GM18511 (cell line): ENCODE measurements at regions not wholly inside any gene's neighbourhood (a gene's known extent, or its start where the extent isn't known, plus 50 kb on each side); places are given as distances from the start of the nearest gene placed in this dataset.
"Not testable (repeated sequence)": the region's sequence is repeated elsewhere in the genome, so short reads cannot be mapped to it uniquely, and the experiment has no call there.

Experiments
- ATAC-seq: cut with Tn5 transposase; IDR thresholded peaks from one replicate; pipeline ENCODE4 v1.9.1; 2021; ENCODE audit warnings: mild to moderate bottlenecking, moderate library complexity; ENCODE audit not compliant: unreplicated experiment

DNA sequence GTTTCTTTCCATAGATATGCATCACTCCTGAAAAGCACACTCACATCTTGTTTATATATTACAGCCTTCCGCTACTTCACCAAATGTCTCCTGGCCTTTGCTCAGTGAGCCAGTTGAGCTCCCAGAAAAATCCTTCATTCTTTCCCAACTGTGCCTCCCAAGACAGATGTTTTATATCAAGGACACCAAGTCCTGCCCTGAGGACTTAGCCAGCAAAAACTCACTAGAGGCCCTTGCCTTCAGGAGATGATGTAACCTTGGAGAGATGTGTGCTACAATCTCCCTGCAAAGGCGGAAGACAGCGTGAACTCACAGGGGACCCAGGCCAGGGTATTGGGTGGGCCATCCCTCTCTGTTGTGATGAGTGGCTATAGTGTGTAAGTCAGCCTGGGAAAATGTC lies 86.1 kb upstream of the CTAGE1 start:
- ATAC-seq, result no peak

DNA sequence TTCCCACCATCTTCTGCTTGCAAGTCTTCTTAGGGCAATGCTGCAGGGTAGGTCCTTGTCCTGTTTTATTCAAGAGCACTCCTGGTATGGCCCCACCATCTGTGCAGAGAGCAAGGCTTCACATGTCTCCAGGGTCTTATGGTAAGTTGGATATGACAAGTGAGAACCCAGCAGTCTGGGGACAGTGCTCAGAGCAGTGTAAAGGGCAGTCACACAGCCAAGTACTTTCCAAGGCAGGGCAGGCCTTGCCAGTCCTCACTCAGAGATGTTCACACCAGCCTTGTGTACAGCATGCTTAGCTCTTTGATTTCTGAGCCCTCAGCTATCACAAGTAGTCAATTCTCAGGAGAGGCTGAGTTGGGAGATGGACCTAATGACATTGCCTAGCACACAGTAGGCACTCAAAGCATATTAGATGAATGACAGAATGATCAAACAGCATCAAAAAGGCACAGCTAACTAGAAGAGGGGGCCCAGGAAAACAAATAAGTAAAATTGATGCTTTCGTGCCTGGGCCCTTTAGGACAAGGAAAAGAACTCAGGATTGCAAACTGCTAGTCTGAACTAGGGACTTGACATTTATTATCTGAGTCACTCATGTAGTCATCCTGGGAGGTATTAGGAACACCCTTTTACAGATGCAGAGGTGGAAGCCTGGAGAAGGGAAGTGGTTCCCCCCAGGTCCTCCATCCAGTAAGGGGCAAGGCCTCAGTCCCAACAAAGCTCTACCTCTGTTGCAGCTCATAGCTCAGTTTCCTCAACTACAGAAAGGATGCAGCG lies 86.7 kb upstream of the CTAGE1 start:
- ATAC-seq, result no peak

DNA sequence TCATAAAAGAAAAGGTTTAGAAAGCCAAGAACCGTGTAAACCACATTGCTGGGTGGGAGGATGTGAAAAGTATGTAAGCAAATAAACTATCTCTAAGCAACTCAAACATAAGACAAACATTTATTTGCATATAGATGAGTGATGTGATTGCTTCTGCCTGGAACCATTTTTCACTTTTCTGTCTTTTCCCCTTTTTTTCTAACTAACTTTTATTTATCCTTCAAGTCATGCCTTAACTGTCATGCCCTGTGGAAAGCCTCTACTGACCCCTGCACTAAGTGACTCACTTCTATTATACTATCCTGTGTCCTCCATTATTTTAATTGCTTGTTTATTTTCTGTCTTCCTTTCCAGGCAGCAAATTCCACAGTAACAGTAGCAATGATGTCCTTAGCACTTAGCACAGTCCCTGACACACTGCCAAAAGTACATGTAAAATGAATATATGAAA lies 87.5 kb upstream of the CTAGE1 start:
- ATAC-seq, result no peak

DNA sequence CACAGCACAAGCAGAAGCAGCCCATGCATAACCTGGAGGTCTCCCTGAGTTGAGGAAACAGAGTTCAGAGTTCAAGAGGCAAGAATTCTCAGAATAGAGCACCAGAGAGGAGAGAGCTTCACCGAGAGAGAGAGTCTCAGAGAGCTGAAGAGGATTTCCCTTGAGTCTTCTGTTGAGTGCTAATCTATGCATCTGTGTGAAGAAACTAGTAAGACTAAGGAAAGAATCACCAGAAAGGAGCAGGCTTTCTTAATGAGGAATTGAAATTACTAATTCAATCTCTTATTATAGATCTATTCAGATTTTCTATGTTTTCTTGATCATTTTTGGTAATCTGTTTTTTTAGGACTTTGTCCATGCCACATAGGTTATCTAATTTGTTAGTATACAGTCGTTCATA lies 89.3 kb upstream of the CTAGE1 start:
- ATAC-seq, result no peak

DNA sequence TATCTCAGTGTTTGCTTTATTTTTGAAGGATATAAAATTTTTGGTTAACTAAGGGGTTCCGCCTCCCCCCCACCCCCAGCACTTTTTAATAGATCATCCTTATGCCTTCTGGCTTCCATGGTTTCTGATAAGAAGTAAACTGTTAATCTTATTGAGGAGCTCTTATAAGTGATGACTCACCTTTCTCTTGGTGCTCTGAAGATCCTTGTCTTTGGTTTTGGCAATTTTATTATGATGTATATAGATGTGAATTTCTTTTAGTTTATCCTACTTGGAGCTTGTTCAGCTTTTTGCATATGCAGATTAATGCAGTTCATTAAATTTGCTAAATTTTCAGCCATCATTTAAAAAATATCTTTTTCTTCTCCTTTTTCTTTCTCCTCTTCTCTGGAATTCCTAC lies 91.7 kb upstream of the CTAGE1 start:
- no peak for ATAC-seq

DNA sequence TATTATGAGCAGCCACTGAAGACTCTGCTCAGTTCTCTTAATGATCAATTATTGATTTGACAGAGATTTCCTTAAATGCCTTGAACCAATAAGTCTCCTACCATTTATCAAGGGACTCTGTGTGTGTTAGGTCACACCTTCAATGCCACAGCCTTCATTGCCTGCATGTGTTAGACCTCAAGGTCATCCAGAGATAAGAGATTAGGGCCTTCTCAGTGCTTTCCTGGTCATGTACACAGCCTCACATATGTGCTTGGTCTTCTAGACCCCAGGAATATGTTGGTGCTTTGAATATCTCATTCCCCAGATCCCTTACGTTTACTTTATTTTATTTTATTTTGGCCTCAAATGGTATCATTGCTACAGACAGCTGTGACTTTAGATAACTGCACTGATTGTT lies 93.0 kb upstream of the CTAGE1 start:
- no peak for ATAC-seq

DNA sequence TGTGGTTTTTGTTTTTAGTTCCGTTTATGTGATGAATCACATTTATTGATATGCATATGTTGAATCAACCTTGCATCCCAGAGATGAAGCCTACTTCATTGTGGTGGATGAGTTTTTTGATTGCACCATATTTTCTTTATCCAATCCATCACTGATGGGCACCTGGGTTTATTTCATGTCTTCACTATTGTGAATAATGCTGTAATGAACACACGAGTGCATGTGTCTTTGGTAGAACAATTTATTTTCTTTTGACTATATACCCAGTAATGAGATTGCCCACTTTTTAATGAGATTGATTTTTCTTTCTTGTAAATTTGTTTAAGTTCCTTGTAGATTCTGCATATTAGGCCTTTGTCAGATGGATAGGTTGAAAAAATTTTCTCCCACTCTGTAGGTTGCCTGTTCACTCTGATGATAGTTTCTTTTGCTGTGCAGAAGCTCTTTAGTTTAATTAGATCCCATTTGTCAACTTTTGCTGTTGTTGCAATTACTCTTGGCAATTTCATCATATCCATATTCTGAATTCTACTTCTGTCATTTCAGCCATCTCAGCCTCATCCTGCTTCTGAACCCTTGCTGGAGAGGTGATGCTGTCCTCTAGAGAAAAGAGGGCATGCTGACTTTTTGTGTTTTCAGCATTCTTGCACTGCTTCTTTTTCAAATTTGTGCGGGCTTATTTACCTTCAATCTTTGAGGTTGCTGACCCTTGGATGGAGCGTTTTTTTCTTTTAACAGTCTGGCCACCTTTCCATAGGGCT lies 96.2 kb upstream of the CTAGE1 start:
- ATAC-seq, result no peak

DNA sequence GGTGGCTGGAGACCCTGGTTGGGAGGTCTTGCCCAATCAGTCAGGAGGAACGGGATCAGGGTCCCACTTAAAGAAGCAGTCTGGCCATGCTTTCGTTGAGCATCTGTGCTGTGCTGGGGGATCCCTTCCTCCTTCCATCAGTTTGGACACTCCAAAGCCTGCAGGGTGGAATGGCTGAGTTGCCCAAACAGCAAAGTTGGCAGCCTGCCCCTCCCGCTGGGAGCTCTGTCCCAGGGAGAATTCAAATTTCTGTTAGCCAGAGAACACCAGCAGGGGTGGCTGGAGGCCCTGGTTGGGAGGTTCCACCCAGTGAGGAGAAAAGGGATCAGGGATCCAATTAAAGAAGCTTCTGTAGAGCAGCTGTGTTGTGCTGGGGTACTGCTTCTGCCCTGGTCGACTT lies 96.9 kb upstream of the CTAGE1 start:
- no peak for ATAC-seq

DNA sequence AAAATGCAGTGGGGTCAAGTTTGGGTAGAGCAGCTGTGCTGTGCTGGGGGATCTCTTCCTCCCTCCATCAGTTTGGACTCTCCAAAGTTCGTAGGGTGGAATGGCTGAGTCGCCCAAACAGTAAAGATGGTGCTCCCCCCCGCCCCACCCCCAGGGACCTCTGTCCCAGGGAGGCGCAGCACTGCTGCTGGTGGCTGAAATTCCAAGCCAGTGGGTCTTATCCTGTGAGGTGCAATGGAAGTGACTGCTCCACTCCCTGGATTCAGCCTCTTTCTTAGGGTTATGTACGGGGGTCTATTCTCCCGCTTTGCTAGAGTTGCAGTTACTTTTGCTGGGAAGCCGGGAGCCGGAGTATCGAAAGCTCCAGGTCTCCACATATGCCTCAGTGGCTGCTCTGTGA lies 97.5 kb upstream of the CTAGE1 start:
- no peak for ATAC-seq

DNA sequence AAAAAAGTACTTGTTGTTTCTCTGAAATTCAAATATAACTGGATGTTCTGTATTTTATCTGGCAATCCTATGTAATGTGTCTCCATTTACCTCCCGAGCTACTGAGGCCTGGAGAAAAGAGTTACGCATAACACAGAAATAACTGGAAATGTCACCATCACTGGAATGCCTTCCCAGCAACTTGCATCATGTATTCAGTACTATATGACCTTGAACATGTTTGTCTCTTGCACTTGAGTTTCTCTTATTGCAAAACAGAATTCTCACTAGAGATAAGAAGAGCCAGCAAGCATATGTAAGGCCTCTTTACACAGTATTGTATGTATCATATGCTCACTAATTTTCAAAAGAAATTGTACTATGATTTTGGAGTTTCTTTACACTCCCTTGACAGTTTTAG lies 99.6 kb upstream of the CTAGE1 start:
- ATAC-seq, result no peak

DNA sequence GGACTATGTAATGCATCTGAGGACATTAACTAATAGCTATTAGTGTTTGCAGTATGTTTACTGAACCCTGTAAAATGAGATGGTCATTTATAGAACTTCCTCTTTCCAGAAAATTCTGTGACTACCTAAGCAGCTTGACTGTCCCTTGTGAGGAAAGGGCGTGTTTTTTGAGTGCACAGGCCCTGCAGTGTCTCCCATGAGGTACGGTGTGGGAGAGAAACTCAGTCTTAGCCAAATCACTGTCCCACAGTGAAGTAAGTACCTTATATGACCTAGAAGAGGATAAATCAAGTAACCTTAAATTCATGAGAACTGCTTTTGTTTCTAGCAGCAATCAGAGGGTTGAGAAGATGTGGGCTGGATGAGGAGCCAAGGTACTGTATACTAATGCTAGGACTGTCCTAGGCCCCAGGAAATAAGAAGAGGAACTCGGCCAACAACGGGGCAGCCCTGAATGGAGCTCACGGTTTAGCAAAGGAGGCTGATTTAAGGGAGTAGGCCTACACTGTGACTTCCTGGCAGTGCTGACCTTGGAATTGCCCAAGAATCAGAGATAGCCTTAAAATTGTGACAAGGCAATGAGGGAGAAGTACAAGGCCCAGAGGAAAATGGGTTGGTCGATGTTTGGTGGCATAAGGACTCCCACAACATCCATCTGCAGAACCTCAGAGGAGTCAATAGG lies 103.5 kb upstream of the CTAGE1 start:
- no peak for ATAC-seq

DNA sequence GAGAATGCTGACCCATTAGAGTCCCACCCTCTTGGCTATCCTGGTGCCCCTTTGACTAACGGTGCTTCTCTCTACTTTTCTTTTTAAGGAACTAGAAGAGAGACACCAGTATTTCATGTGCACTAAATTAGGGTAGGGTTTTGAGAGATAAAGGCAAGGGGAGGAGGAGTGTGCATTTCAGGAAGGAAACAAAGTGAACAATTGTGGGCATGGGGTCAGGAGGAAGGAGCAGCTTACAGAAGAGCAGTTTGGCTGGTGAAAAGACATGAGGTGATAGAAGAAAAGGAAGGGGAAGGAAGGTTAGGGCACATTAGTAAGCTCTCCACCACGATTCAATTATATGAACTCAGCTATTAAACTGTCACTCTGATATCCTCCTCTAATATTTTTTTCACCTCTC lies 105.8 kb upstream of the CTAGE1 start:
- ATAC-seq, result no peak

DNA sequence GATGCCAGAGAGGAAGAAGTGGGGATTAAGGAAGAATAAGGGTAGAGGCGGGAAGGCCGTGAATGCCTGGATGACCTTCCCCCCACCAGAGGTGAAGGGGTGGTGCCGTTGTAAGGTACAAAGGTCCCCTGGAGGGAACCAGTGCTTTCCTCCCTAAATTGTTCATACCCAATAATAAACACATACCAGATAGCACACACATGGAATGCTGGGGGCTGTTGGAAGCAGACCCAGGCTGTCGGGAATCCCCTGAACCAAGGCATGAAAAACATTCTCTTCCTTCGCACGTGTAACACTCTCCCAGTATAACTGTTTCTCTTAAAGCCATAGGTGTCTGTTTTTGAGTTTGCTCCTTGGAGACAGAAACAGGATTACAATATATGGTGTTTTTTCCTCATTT lies 107.1 kb upstream of the CTAGE1 start:
- no peak for ATAC-seq

DNA sequence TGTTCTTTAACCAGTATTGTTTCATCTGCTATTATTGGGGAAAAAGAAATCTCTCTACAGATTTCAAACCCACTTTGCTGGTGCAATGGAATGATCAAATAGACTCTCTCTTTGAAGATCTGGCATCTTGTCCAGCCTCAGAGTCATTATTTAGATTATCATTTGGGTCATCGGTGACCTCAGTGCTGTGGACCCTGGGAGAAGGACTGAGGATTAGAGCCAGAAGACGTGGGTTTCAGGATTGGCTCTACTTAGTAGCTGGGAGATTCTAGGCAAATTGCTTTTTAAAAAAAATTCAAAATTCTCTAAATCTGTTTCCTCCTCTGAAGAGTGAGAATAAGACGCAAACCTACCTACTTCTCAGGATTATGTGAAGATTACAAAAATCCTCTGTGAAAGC lies 107.6 kb upstream of the CTAGE1 start:
- ATAC-seq, result no peak

DNA sequence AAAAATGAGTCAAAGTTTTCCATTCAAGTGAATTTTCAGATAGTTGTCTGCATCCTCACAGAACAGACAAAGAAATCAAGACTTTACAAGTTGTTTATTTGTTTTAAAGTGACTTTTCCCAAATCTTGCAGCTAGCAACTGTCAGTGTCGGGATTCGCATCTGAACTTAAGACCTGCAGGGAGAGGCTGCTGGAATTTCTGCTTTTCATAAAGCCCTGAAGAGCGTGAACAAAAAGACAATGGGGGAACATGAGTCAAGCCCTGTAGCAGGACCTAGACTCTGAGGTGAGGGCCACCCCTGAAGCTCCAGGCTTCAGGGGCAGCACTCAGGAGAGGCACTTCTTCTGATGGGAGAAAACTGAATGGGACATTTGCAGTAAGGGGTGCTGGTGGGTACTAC lies 108.2 kb upstream of the CTAGE1 start:
- no peak for ATAC-seq

DNA sequence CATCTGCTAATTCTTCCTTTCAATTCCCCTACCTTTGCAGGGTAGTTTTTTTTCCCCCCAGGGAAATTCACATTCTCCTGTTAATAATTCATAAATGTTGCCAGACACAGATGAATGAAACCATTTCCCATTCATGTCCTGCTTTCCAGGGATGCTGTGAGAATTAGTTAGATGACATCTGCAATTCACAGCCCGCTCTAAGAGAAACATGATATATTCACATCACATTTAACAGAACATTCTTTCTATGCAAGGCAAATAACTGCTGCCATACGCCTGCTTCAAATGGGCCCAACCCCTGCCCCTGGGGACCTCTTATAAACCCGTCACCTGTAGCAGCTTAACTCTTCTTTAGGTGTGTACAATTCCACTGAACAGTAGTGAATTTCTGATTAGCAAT lies 110.6 kb upstream of the CTAGE1 start:
- no peak for ATAC-seq

DNA sequence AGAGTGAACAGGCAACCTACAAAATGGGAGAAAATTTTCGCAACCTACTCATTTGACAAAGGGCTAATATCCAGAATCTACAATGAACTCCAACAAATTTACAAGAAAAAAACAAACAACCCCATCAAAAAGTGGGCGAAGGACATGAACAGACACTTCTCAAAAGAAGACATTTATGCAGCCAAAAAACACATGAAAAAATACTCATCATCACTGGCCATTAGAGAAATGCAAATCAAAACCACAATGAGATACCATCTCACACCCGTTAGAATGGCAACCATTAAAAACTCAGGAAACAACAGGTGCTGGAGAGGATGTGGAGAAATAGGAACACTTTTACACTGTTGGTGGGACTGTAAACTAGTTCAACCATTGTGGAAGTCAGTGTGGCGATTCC lies 117.0 kb upstream of the CTAGE1 start:
- not testable (repeated sequence) for ATAC-seq

DNA sequence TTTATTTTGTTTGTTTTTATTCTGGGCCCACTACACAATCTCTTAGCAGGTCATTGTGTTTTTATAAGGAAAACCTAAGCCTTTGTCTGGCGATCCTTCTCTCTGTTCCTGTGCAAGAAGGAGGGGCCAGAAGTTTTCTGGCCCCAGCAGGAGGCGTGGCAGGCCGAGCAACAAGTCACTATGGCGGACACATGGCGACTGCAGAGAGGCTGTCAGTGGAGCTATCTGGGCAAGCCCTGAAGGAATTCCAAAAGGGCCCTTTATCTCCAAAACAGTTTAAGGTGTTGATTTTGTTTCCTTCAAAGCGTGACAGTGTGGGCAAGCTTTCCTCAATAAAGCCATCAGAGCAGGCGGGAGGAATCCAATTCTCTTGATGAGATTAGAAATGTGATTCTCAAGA lies 118.8 kb upstream of the CTAGE1 start:
- ATAC-seq, result no peak

DNA sequence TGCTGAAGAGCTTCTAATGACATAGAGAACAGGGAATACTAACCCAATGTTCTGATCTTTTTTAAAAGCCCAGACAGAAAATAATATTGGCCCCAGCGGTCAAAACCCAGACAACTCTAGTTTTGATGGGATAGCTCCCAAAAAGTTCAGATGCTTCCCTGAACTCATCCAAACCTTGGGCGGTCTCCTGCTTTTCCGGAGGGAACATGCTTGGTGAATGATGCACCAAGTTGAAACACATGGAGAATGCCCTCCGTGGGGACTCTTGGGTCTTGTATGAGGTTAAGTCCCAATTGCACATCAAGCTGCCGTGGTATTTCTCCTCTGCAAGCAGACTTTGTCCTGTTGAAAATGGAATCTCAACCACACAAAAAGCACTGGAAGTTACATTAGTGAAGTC lies 120.7 kb upstream of the CTAGE1 start:
- no peak for ATAC-seq

DNA sequence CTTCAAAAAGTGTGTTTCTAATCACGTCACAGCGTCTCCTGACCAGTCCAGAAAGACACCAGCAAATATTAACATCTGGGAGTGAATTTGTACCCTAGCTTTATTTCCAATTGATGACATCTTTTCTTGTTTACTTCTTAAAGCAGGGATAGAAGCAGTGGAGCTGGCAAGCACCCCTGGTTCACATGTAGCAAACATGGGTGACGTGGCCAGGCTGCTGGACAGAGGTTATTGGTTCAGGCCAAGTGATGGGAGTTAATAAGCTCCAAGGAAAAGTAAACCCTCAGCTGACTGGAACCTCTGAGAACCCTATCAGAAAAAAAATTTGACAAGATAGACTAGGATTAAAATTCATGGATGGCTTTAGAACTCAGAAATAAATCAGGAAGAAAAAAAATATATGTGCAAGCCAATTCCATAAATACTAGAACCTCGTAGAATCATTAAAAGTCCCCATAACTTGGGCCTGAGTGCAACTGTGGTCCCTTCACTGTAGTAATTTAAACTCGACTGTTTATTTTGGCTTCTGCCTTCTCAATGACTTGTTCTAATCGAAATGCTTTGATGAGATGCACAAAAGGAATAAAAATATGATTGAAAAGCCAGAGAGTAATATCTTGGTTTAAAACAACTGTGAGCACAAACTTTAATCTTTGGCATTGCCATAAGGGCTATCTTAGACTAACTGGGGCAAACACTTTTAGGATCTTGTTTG lies 121.5 kb upstream of the CTAGE1 start:
- ATAC-seq, result no peak

DNA sequence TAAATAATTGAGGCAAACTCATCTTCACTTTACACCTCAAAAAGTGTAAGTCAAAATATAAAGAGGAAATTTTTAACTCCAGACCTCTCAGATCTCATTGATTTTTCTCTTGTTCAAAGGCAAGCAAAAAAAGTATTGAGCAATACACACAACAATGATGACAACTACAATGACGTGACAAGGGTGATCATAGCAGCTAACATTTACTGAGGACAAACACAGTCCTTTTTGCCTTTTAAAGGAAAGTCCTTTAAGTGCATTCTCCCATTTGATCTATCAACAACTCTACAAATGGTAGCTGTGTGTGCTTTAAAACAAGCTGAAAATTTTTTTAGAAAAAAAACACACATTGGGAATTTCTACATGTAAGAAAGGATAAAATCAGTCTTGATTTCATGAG lies 123.5 kb upstream of the CTAGE1 start:
- ATAC-seq, result no peak
